H9 (cell line): ENCODE measurements at regions not wholly inside any gene's neighbourhood (a gene's known extent, or its start where the extent isn't known, plus 50 kb on each side); places are given as distances from the start of the nearest gene placed in this dataset.

Source experiments
- DNase-seq: peaks from one replicate; pipeline ENCODE4 v3.0.0-alpha.2; 2017
- H2AFZ ChIP-seq: one replicate; pipeline ENCODE4 v1.6.1; 2013; ENCODE audit warnings: mild to moderate bottlenecking, low read length, control low read depth, moderate library complexity
- H2AK5ac ChIP-seq: 2 replicates; pipeline ENCODE4 v1.6.1; 2013; ENCODE audit warnings: low read length, control low read depth, mixed read lengths; ENCODE audit not compliant: insufficient read length
- H2BK120ac ChIP-seq: one replicate; pipeline ENCODE4 v1.6.1; 2013; ENCODE audit warnings: low read depth, mild to moderate bottlenecking, low read length, control low read depth, inconsistent platforms; ENCODE audit not compliant: poor library complexity, severe bottlenecking
- H2BK12ac ChIP-seq: 2 replicates; pipeline ENCODE4 v1.6.1; 2013; ENCODE audit warnings: low read length, control low read depth, mixed read lengths, low read depth; ENCODE audit not compliant: insufficient read length
- H2BK15ac ChIP-seq: 2 replicates; pipeline ENCODE4 v1.6.1; 2013; ENCODE audit warnings: low read depth, low read length, control low read depth
- H2BK20ac ChIP-seq: one replicate; pipeline ENCODE4 v1.6.1; 2013; ENCODE audit warnings: low read depth, mild to moderate bottlenecking, low read length, control low read depth, inconsistent platforms; ENCODE audit not compliant: poor library complexity, severe bottlenecking
- H2BK5ac ChIP-seq: 2 replicates; pipeline ENCODE4 v1.6.1; 2013; ENCODE audit warnings: low read length, control low read depth, mixed read lengths; ENCODE audit not compliant: insufficient read length
- H3K14ac ChIP-seq: 2 replicates; pipeline ENCODE4 v1.6.1; 2013; ENCODE audit warnings: low read length, control low read depth; ENCODE audit not compliant: insufficient read depth
- H3K18ac ChIP-seq: 2 replicates; pipeline ENCODE4 v1.6.1; 2013; ENCODE audit warnings: low read depth, mild to moderate bottlenecking, mixed read lengths, low read length, control low read depth; ENCODE audit not compliant: insufficient read length
- H3K23ac ChIP-seq: 2 replicates; pipeline ENCODE4 v1.6.1; 2013; ENCODE audit warnings: low read length, control low read depth, mixed read lengths, low read depth; ENCODE audit not compliant: insufficient read length
- H3K23me2 ChIP-seq: 2 replicates; pipeline ENCODE4 v1.6.1; 2013; ENCODE audit warnings: low read depth, mild to moderate bottlenecking, mixed read lengths, low read length, control low read depth; ENCODE audit not compliant: insufficient read length, poor library complexity, severe bottlenecking
- H3K27ac ChIP-seq: 2 replicates; pipeline ENCODE4 v1.5.1; 2013; ENCODE audit warnings: low read length, control low read depth, mixed read lengths, low read depth; ENCODE audit not compliant: insufficient read length
- H3K27me3 ChIP-seq: 2 replicates; pipeline ENCODE4 v1.6.1; 2013; ENCODE audit warnings: low read length, control low read depth, inconsistent platforms; ENCODE audit not compliant: insufficient read depth
- H3K4ac ChIP-seq: 2 replicates; pipeline ENCODE4 v1.6.1; 2013; ENCODE audit warnings: low read depth, mild to moderate bottlenecking, control low read depth, inconsistent platforms, low read length, moderate library complexity
- H3K4me1 ChIP-seq: 2 replicates; pipeline ENCODE4 v1.6.1; 2013; ENCODE audit warnings: low read length, control low read depth, inconsistent platforms; ENCODE audit not compliant: insufficient read depth
- H3K4me2 ChIP-seq: 2 replicates; pipeline ENCODE4 v1.6.1; 2013; ENCODE audit warnings: low read length, control low read depth, mixed read lengths; ENCODE audit not compliant: insufficient read length, insufficient read depth
- H3K56ac ChIP-seq: 2 replicates; pipeline ENCODE4 v1.6.1; 2013; ENCODE audit warnings: low read depth, mild to moderate bottlenecking, mixed read lengths, low read length, control low read depth; ENCODE audit not compliant: insufficient read length
- H3K79me1 ChIP-seq: 2 replicates; pipeline ENCODE4 v1.6.1; 2013; ENCODE audit warnings: low read depth, mild to moderate bottlenecking, moderate library complexity, low read length, control low read depth, inconsistent platforms; ENCODE audit not compliant: insufficient read depth, poor library complexity, severe bottlenecking
- H3K79me2 ChIP-seq: 2 replicates; pipeline ENCODE4 v1.6.1; 2013; ENCODE audit warnings: low read length, control low read depth, inconsistent platforms; ENCODE audit not compliant: insufficient read depth
- H3K9ac ChIP-seq: 2 replicates; pipeline ENCODE4 v1.6.1; 2013; ENCODE audit warnings: low read length, control low read depth, mixed read lengths; ENCODE audit not compliant: insufficient read length; ENCODE audit errors: extremely low read depth
- H3K9me3 ChIP-seq: one replicate; pipeline ENCODE4 v1.6.1; 2013; ENCODE audit warnings: low read depth, low read length, inconsistent platforms; ENCODE audit not compliant: control insufficient read depth
- H3T11ph ChIP-seq: one replicate; pipeline ENCODE4 v1.6.1; 2013; ENCODE audit warnings: mild to moderate bottlenecking, low read length, control low read depth, inconsistent platforms
- H4K20me1 ChIP-seq: one replicate; pipeline ENCODE4 v1.6.1; 2013; ENCODE audit not compliant: control insufficient read depth, insufficient read length, insufficient read depth
- H4K5ac ChIP-seq: 2 replicates; pipeline ENCODE4 v1.6.1; 2013; ENCODE audit warnings: low read depth, mild to moderate bottlenecking, mixed read lengths, low read length, control low read depth; ENCODE audit not compliant: insufficient read length
- H4K8ac ChIP-seq: replicated peaks from 2 replicates; pipeline ENCODE4 v1.6.1; 2013; ENCODE audit warnings: low read length, control low read depth, mixed read lengths, low read depth; ENCODE audit not compliant: insufficient read length
- H4K91ac ChIP-seq: 2 replicates; pipeline ENCODE4 v1.6.1; 2013; ENCODE audit warnings: low read depth, mild to moderate bottlenecking, moderate library complexity, mixed read lengths, low read length, control low read depth; ENCODE audit not compliant: insufficient read length
- H3K27ac Mint-ChIP-seq, 3 experiments: 2 replicates in 2 of 3; 3 replicates in 1 of 3; pipeline ENCODE4 v1.8.0; 2020 to 2021; ENCODE audit warnings: mixed read lengths in 3 of 3, mild to moderate bottlenecking in 1 of 3, moderate library complexity in 1 of 3
- H3K27me3 Mint-ChIP-seq: 2 replicates; pipeline ENCODE4 v1.8.0; 2021; ENCODE audit warnings: low read depth, mild to moderate bottlenecking, moderate library complexity, mixed read lengths
- H3K36me3 Mint-ChIP-seq, 3 experiments: 2 replicates in 2 of 3; 3 replicates in 1 of 3; pipeline ENCODE4 v1.8.0; 2020 to 2021; ENCODE audit warnings: low read depth in 3 of 3, mixed read lengths in 3 of 3; ENCODE audit not compliant: insufficient read depth in 1 of 3
- H3K4me1 Mint-ChIP-seq, 2 experiments: 2 replicates each; pipeline ENCODE4 v1.8.0; 2020; ENCODE audit warnings: mixed read lengths in 2 of 2
- H3K4me3 Mint-ChIP-seq, 2 experiments: 2 replicates in 1 of 2; 3 replicates in 1 of 2; pipeline ENCODE4 v1.8.0; 2020 to 2021; ENCODE audit warnings: mild to moderate bottlenecking in 2 of 2, mixed read lengths in 2 of 2, moderate library complexity in 1 of 2
- H3K9me3 Mint-ChIP-seq, 2 experiments: 2 replicates in 1 of 2; 3 replicates in 1 of 2; pipeline ENCODE4 v1.8.0; 2020; ENCODE audit warnings: mild to moderate bottlenecking in 2 of 2, mixed read lengths in 2 of 2, moderate library complexity in 1 of 2
- WGBS: extraction: QIAGEN DNeasy Blood & Tissue Kit; methylation state at CpG from one replicate; pipeline ENCODE4 v1.1.7; 2013; ENCODE audit warnings: missing lambda C conversion rate, low lambda C conversion rate, mixed read lengths; ENCODE audit not compliant: insufficient read length; ENCODE audit errors: extremely low coverage; 5-methylcytosine and 5-hydroxymethylcytosine counted together
- TF ChIP-seq, protein P1 (sequence below): fragments of 200-600 bp; sonication (generic); conservative IDR thresholded peaks from 3 replicates; pipeline ENCODE4 v1.8.0; 2021; ENCODE audit warnings: antibody characterized with exemption, mild to moderate bottlenecking

GRCh38 chr9:25260046-25260445 lies 418.2 kb downstream of the TUSC1 start:
- H3K36me3 Mint-ChIP-seq, result 0 out of 7 replicates have a peak, but pooled peaks cover 0 to 2% (median 0%) of the 10 kb centered on the region in 3 experiments

More at GRCh38 chr9:25260046-25260445, 418.2 kb downstream of the TUSC1 start:
- Histone ChIP-seq H3K27me3 (no peaks in the 10 kb centered on the region), H2AFZ (no peak overlapping the region), H2BK15ac (no peak overlapping the region), H3K79me1 (no peaks in the 10 kb centered on the region), H3K9me3 (no peaks in the 10 kb centered on the region), H3K18ac (no peak overlapping the region), H4K5ac (no peak overlapping the region), H2BK12ac (no peak overlapping the region), H3K56ac (no peak overlapping the region), H3K14ac (no peak overlapping the region), H3K23me2 (no peaks in the 10 kb centered on the region), H2BK5ac (no peak overlapping the region), H3K9ac (no peak overlapping the region), H3K4me2 (no peak overlapping the region), H4K91ac (no peak overlapping the region), H3K79me2 (no peaks in the 10 kb centered on the region), H2BK20ac (no peak overlapping the region), H3K23ac (no peak overlapping the region), H3K4ac (no peak overlapping the region), H4K8ac (no peak overlapping the region), H3K4me1 (no peaks in the 10 kb centered on the region), H3K27ac (no peak overlapping the region), H3T11ph (no peak overlapping the region), H2BK120ac (no peak overlapping the region), H4K20me1 (no peaks in the 10 kb centered on the region), H2AK5ac (no peak overlapping the region)
- H3K9me3 Mint-ChIP-seq, result peaks cover 3 to 4% of the 10 kb centered on the region in 2 experiments; a peak in 2 of 5 replicates
- H3K4me3 Mint-ChIP-seq, result no peak overlapping the region
- H3K27ac Mint-ChIP-seq, result no peak overlapping the region
- TF ChIP-seq, protein P1, sequence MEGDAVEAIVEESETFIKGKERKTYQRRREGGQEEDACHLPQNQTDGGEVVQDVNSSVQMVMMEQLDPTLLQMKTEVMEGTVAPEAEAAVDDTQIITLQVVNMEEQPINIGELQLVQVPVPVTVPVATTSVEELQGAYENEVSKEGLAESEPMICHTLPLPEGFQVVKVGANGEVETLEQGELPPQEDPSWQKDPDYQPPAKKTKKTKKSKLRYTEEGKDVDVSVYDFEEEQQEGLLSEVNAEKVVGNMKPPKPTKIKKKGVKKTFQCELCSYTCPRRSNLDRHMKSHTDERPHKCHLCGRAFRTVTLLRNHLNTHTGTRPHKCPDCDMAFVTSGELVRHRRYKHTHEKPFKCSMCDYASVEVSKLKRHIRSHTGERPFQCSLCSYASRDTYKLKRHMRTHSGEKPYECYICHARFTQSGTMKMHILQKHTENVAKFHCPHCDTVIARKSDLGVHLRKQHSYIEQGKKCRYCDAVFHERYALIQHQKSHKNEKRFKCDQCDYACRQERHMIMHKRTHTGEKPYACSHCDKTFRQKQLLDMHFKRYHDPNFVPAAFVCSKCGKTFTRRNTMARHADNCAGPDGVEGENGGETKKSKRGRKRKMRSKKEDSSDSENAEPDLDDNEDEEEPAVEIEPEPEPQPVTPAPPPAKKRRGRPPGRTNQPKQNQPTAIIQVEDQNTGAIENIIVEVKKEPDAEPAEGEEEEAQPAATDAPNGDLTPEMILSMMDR, result no peak
- peaks cover 7 to 10% of the 10 kb centered on the region in 2 experiments; a peak in 3 of 4 replicates for H3K4me1 Mint-ChIP-seq
- WGBS, result no CpG with 5 or more reads among the region's 1 CpG
- DNase-seq, result no peak
- H3K27me3 Mint-ChIP-seq, result no peaks in the 10 kb centered on the region
